AG04449 (cell line): ENCODE measurements at regions not wholly inside any gene's neighbourhood (a gene's known extent, or its start where the extent isn't known, plus 50 kb on each side); places are given as distances from the start of the nearest gene placed in this dataset.

ENCODE experiments used
- CTCF ChIA-PET: fragments of 350-600 bp; formaldehyde crosslinking; extraction: SDS; loops from one replicate; lab custom pipeline; 2021; ENCODE audit warnings: antibody characterized with exemption; lab: Yijun Ruan, JAX
- POLR2A ChIA-PET: fragments of 400-600, 350-600 bp; formaldehyde crosslinking; extraction: SDS; loops from one replicate; lab custom pipeline; 2020; ENCODE audit warnings: antibody characterized with exemption, inconsistent platforms; lab: Yijun Ruan, JAX
- DNase-seq: peaks from one replicate; pipeline ENCODE4 v3.0.0-alpha.2; 2010; ENCODE audit warnings: low read depth, low spot score
- H3K4me3 ChIP-seq: 2 replicates; pipeline ENCODE4 v1.5.1; 2011; ENCODE audit warnings: low read depth, mild to moderate bottlenecking, control low read depth, low read length
- CTCF ChIP-seq: IDR thresholded peaks from one replicate; pipeline ENCODE4 v1.5.1; 2011; ENCODE audit warnings: mild to moderate bottlenecking, moderate library complexity, low read length, control low read depth, inconsistent platforms; ENCODE audit not compliant: insufficient read depth; ENCODE audit errors: missing control alignments

GRCh38 chr6:37580176-37580955 is 80.7 kb upstream of the CCDC167 start:
- POLR2A ChIA-PET: no interaction called here
- H3K4me3 ChIP-seq: no peak overlapping the region
- TF ChIP-seq CTCF: no peak
- DNase-seq: no peak
- CTCF ChIA-PET: interaction anchor here (0.6 to 2.5 kb wide), 8 partner anchors 11 to 255 kb away, joined by 3 to 25 read pairs (median 4); no protein-coding TSS in a partner anchor

- TF ChIP-seq CTCF: no peak
- no peak for DNase-seq
- ChIA-PET POLR2A (no interaction called here), CTCF (interaction anchor here (0.7 to 2.5 kb wide), 7 partner anchors 10 to 254 kb away, joined by 3 to 25 read pairs (median 4); no protein-coding TSS in a partner anchor)
- no peak overlapping the region for H3K4me3 ChIP-seq
Measured at GRCh38 chr6:37579444-37580067, 79.9 kb upstream of the CCDC167 start.

- ChIA-PET CTCF (interaction anchor here (0.7 to 4.1 kb wide), 3 partner anchors 12 to 114 kb away, joined by 3 to 40 read pairs (median 6); no protein-coding TSS in a partner anchor), POLR2A (no interaction called here)
- DNase-seq: no peak
Measured at GRCh38 chr6:37578104-37578503, 78.4 kb upstream of the CCDC167 start.

GRCh38 chr6:37576336-37576737 is 76.6 kb upstream of the CCDC167 start:
- ChIA-PET CTCF (interaction anchor here (1.2 to 4.1 kb wide), 3 partner anchors 10 to 115 kb away, joined by 3 to 40 read pairs (median 6); no protein-coding TSS in a partner anchor), POLR2A (no interaction called here)
- TF ChIP-seq CTCF: no peak
- no peak for DNase-seq
- no peak overlapping the region for H3K4me3 ChIP-seq

More at GRCh38 chr6:37578104-37578503, 78.4 kb upstream of the CCDC167 start:
- no peak for TF ChIP-seq CTCF
- no peak overlapping the region for H3K4me3 ChIP-seq

GRCh38 chr6:37575221-37575620 is 75.5 kb upstream of the CCDC167 start:
- no peak for TF ChIP-seq CTCF
- POLR2A ChIA-PET: no interaction called here
- no peak overlapping the region for H3K4me3 ChIP-seq
- DNase-seq: no peak
- CTCF ChIA-PET: interaction anchor here (0.7 to 4.1 kb wide), 2 partner anchors 9 to 117 kb away, joined by 3 to 40 read pairs; no protein-coding TSS in a partner anchor

GRCh38 chr6:37572334-37572733 is 72.6 kb upstream of the CCDC167 start:
- DNase-seq: no peak
- CTCF ChIA-PET: interaction anchor here (1.5 to 3.0 kb wide), 3 partner anchors 8 to 71 kb away, joined by 3 to 12 read pairs (median 8); no protein-coding TSS in a partner anchor
- POLR2A ChIA-PET: interaction anchor here (0.7 kb wide), 1 partner anchor 57 kb away, joined by 3 read pairs; no protein-coding TSS in a partner anchor
- no peak overlapping the region for H3K4me3 ChIP-seq
- TF ChIP-seq CTCF: no peak
